Endodermal cell (in vitro differentiated cells): ENCODE measurements at regions not wholly inside any gene's neighbourhood (a gene's known extent, or its start where the extent isn't known, plus 50 kb on each side); places are given as distances from the start of the nearest gene placed in this dataset.

Experiments
- DNase-seq: peaks from one replicate; pipeline ENCODE4 v3.0.0-alpha.2; 2017
- H3K27ac ChIP-seq: 2 replicates; pipeline ENCODE4 v1.5.1; 2013; ENCODE audit warnings: mild to moderate bottlenecking, low read depth, low read length, moderate library complexity
- H3K27me3 ChIP-seq: 2 replicates; pipeline ENCODE4 v1.6.1; 2013; ENCODE audit warnings: mild to moderate bottlenecking, low read length, moderate library complexity; ENCODE audit not compliant: insufficient read depth, control insufficient read depth, poor library complexity, severe bottlenecking
- H3K36me3 ChIP-seq: 2 replicates; pipeline ENCODE4 v1.7.0; 2013; ENCODE audit warnings: mild to moderate bottlenecking, low read length, moderate library complexity; ENCODE audit not compliant: control insufficient read depth, insufficient read depth
- H3K4me1 ChIP-seq: one replicate; pipeline ENCODE4 v1.7.0; 2013; ENCODE audit warnings: low read length; ENCODE audit not compliant: control insufficient read depth, insufficient read depth
- H3K4me3 ChIP-seq: 2 replicates; pipeline ENCODE4 v1.5.1; 2013; ENCODE audit warnings: mild to moderate bottlenecking, low read length, moderate library complexity
- H3K9ac ChIP-seq: 2 replicates; pipeline ENCODE4 v1.6.1; 2013; ENCODE audit warnings: mild to moderate bottlenecking, low read length, moderate library complexity; ENCODE audit not compliant: poor library complexity, severe bottlenecking; ENCODE audit errors: extremely low read depth
- H3K9me3 ChIP-seq: 2 replicates; pipeline ENCODE4 v1.6.1; 2013; ENCODE audit warnings: mild to moderate bottlenecking, low read length, moderate library complexity; ENCODE audit not compliant: control insufficient read depth
- H3K27ac Mint-ChIP-seq: 2 replicates; pipeline ENCODE4 v1.8.0; 2020; ENCODE audit warnings: mixed read lengths
- H3K27me3 Mint-ChIP-seq: 2 replicates; pipeline ENCODE4 v1.8.0; 2021; ENCODE audit warnings: mild to moderate bottlenecking, mixed read lengths; ENCODE audit not compliant: insufficient read depth
- H3K36me3 Mint-ChIP-seq: 2 replicates; pipeline ENCODE4 v1.8.0; 2020; ENCODE audit warnings: low read depth, mixed read lengths
- H3K4me1 Mint-ChIP-seq: 2 replicates; pipeline ENCODE4 v1.8.0; 2020; ENCODE audit warnings: mixed read lengths
- H3K4me3 Mint-ChIP-seq: 2 replicates; pipeline ENCODE4 v1.8.0; 2020; ENCODE audit warnings: mild to moderate bottlenecking, moderate library complexity, mixed read lengths
- H3K9me3 Mint-ChIP-seq: 2 replicates; pipeline ENCODE4 v1.8.0; 2020; ENCODE audit warnings: mild to moderate bottlenecking, mixed read lengths
- CTCF ChIP-seq: fragments of 200-600 bp; sonication (generic); conservative IDR thresholded peaks from 2 replicates; pipeline ENCODE4 v1.5.0; 2021; ENCODE audit warnings: antibody characterized with exemption, mild to moderate bottlenecking
- WGBS, 2 experiments: methylation state at CpG; one replicate each; pipeline versions ENCODE4 v1.1.5 to v1.1.7; 2013; ENCODE audit warnings: missing lambda C conversion rate in 2 of 2, mixed read lengths in 1 of 2; ENCODE audit not compliant: insufficient coverage in 1 of 2, insufficient read length in 1 of 2; 5-methylcytosine and 5-hydroxymethylcytosine counted together

GRCh38 chr9:124205686-124206352 lies 51.9 kb upstream of the NEK6 start:
- Mint-ChIP-seq H3K4me3 (no peak overlapping the region), H3K36me3 (no peaks in the 10 kb centered on the region)

GRCh38 chr9:124206391-124206790 lies 51.4 kb upstream of the NEK6 start:
- Mint-ChIP-seq H3K4me1 (no peaks in the 10 kb centered on the region), H3K4me3 (no peak overlapping the region), H3K27ac (no peak overlapping the region), H3K36me3 (no peaks in the 10 kb centered on the region), H3K9me3 (peaks cover 6% of the 10 kb centered on the region), H3K27me3 (peaks cover 3% of the 10 kb centered on the region)
- Histone ChIP-seq H3K27me3 (no peaks in the 10 kb centered on the region), H3K36me3 (no peaks in the 10 kb centered on the region), H3K27ac (no peak overlapping the region), H3K4me3 (no peak overlapping the region), H3K4me1 (no peaks in the 10 kb centered on the region), H3K9me3 (peaks cover 8% of the 10 kb centered on the region), H3K9ac (no peak overlapping the region)
- DNase-seq: peak; percentile 10
- TF ChIP-seq CTCF: no peak
- 92 to 94% methylated on average over 2 of the region's 2 CpGs for WGBS, 2 experiments

More at GRCh38 chr9:124205686-124206352, 51.9 kb upstream of the NEK6 start:
- H3K9ac ChIP-seq: no peak overlapping the region
- no peaks in the 10 kb centered on the region for H3K4me1 ChIP-seq
- H3K4me3 ChIP-seq: no peak overlapping the region
- H3K36me3 ChIP-seq: no peaks in the 10 kb centered on the region
- Mint-ChIP-seq H3K4me1 (no peaks in the 10 kb centered on the region), H3K27me3 (peaks cover 3% of the 10 kb centered on the region), H3K27ac (no peak overlapping the region), H3K9me3 (peaks cover 6% of the 10 kb centered on the region)
- WGBS, 2 experiments: 89 to 100% methylated on average over 1 to 2 of the region's 2 CpGs
- DNase-seq: peak; percentile 33
- no peaks in the 10 kb centered on the region for H3K27me3 ChIP-seq
- no peak for TF ChIP-seq CTCF
- peaks cover 8% of the 10 kb centered on the region for H3K9me3 ChIP-seq
- H3K27ac ChIP-seq: no peak overlapping the region
